Femur (tissue), 1 donor: ENCODE measurements at regions not wholly inside any gene's neighbourhood (a gene's known extent, or its start where the extent isn't known, plus 50 kb on each side); places are given as distances from the start of the nearest gene placed in this dataset.
"Not testable (repeated sequence)": the region's sequence is repeated elsewhere in the genome, so short reads cannot be mapped to it uniquely, and the experiment has no call there.

Experiments used
- DNase-seq: peaks from one replicate; pipeline ENCODE4 v3.0.0-alpha.2; 2017

DNA sequence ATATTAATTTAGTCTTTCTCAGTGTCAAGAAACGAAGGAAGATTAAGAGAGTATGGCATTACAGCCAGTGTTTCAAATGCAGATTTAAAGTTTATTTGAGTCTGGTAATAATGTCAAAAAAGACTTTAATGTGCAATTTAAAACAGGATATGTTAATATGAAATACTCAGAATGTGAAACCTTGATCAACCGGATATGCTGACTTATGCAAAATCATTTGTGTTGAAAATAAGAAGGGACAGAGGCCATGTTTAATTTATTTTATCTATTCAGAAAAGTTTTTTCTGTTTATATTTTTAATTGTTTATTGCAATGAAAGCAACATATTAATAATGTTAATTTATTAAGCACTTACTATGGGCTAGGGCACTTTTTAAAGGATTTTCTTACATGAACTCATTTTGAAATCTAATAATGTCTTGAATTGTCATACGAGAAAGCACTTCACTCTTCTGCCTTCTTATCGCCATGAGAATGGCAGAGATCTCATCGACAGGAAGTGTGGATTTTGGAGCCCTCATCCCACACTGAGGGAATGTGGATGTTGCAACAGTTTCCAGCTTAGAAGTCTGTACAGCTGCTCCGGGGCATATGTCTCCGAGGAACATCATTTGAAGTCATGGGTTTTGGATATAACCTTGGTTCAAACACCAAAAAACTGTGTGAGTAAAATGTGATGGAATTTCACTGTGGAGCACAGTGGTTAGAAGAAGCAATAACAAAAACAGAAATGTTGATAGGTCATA lies 1410.4 kb downstream of the EPHA7 start:
- DNase-seq = no peak

DNA sequence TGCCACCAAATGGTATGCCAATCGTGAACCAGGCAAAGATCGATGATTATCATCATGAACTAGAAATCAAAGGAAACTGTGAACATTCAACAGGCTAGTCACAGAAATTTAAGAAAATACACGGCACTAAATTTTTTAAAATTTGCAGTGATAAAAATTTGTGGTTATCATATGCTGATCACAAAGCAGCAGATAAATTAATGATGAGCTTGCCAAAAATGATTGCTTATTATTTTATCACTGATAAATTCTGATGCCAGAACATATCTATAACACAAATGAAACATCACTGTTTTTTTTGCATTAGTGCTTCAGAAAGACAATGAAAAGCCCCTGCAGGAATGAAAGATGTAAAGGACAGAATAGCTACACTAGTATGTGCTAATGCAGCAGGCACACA lies 1413.2 kb upstream of the MAP3K7 start:
- no peak for DNase-seq

DNA sequence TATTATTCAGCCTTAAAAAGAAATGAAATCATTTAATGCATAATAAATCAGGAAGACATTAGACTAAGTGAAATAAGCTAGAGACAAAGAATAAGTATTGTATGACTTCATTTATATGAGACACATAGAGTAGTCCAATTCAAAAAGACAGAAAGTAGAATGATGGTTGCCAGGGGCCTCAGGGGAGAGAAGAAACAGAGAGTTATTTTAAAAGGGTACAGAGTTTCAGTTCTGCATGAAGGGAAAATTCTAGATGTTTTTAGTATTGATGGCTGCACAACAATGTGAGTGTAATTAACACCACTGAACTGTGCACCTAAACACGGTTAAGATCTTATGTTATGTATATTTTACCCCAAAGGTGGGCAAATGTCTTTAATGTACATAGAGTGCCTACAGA lies 1407.9 kb upstream of the MAP3K7 start:
- no peak for DNase-seq

DNA sequence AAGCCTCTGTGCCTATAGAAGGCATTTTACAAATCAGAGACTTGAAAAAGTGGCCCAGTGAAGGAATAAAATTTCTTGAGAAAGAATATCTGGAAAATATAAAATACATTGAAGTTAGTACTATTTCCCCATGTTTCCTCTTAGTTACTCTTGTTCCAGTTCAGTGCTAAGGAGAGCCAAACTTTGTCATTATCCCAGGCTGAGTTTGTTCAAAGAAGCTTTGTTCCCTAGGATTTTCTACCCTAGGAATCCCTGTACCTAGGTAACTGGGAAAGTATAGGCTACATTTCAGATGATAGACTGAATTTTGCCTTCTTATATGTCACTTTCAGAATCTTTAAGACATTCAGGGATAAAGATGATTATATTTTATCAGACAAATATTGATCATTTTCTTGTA lies 1395.7 kb upstream of the MAP3K7 start:
- DNase-seq = no peak

DNA sequence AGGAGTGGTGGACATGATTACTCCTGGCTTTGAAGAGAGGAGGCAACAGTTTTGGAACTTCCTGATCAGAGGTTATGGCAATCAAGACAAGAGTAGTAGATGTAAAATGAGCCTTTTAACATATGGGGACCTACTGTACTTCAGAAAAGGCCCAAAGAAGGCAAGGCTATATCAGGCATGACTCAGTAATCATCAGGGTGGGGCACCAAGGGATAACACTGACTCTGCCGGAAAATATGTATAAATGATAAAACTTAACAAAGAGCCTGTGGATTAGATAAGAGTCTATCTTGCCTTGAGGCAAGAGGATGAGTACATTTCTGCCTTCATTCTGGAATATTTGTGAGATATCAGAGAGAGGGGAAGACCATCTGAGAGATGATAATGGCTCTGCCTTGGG lies 1389.9 kb upstream of the MAP3K7 start:
- no peak for DNase-seq

DNA sequence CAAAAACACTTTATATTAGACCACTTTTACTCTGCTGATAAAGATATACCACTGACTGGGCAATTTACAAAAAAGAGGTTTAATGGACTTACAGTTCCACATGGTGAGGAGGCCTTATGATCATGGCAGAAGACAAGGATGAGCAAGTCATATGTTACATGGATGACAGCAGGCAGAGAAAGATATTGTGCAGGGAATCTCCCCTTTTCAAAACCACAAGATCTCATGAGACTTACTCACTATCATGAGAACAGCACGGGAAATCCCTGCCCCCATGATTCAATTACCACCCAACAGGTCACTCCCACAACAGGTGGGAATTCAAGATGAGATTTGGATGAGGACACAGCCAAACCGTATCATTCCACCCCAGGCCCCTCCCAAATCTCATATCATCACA lies 1383.8 kb upstream of the MAP3K7 start:
- DNase-seq = no peak

DNA sequence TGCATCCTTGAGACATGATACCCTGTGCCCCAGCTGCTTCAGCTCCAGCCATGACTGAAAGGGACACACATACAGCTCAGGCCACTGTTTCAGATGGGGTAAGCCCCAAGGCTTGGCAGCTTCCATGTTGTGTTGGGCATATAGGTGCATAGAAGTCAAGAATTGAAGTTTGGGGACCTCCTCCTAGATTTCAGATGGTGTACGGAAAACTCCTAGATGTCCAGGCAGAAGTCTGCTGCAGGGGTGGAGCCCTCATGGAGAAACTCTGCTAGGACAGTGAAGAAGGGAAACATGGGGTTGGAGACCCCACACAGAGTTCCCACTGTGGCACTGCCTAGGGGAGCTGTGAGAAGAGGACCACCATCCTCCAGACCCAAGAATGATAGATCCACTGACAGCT lies 1379.0 kb upstream of the MAP3K7 start:
- no peak for DNase-seq

DNA sequence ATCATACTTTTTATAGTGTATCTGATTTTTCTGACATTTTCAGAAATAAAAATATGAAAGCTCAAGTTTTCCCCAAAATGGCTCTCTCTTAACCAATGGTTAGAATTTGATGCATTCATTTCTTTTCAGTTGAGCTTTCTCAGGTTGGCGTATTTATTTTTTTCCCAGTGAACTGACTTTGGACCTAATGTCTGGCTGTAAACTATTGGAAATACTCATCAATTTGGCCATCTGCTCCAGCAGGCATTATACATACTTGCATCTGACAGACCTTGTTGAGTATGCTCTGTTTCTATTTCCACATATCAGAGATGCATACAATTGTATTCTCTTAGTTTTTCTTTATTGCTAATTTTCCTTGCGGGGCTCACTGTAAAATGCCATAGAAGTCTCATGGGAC lies 1374.8 kb upstream of the MAP3K7 start:
- no peak for DNase-seq

DNA sequence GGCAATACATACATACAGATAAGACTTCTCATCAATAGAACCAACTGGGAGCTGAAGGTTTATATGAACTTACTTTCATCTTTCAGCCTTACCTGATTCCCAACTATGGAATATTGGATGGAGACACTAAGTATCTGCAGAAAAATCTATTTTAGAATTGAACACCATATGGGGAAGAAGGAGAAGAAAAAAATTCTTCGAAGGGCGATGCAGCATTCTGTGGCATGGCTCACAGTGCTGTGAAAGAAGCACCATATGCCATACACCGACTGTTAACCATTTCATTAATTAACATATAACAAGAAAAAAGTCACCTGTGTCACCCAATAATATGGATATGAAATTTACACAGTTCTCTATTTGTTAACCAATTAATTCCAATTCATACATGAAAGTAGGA lies 1374.4 kb upstream of the MAP3K7 start:
- DNase-seq = no peak

DNA sequence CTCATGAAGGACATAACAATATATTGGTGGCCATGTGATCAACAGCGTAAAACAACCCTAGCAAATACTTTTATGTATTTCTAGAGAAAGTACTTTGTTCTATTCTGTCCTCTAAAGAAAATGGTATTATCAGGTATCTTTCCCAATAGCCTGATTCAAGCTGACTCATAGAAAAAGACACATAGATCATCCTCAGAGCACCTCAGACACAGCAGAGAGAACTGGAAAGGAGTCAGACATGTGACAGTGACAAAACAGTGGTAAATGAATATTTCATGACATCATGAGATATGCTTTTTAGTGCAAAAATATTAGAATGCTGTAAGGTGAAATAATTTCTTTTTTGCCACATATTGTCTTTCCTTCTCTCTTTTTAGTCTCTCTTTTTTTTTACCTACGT lies 1355.0 kb upstream of the MAP3K7 start:
- no peak for DNase-seq

DNA sequence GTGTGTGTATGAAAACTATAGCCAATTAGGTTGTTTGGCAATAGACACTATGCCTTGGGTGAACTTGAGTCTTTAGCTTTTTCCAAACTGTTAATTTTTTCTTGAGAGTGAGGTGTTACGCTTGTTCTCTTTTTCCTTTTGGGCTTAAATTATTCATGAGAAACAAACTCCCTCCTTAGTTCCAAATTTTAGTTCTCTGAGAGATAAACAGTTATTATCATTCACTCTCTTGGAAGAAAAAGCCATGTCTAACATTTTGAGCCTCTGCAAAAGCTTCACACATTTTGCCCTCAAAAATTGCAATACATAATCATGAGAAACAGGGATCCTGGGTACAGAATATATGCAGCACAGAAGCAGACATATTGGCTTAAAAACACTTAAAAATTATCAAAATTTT lies 1353.9 kb upstream of the MAP3K7 start:
- DNase-seq = no peak

DNA sequence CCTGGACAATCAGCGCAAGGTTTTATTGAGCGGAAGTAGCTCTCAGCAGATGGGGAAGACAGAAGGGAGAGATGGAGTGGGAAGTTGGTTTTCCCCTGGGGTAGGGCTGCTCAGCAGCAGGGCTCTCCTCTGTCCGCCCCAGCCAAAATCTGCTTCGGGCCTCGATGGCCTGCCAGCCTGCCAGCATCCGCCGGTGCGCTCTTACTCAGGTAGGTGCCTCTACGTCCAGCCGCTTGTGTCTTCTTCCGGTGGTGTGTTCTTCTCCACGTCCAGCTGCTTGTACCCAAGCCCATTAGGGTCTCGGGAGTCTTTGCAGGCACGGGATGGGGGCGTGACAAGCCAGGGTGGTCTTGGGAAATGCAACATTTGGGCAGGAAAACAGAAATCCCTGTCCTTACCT lies 1340.0 kb upstream of the MAP3K7 start:
- no peak for DNase-seq

DNA sequence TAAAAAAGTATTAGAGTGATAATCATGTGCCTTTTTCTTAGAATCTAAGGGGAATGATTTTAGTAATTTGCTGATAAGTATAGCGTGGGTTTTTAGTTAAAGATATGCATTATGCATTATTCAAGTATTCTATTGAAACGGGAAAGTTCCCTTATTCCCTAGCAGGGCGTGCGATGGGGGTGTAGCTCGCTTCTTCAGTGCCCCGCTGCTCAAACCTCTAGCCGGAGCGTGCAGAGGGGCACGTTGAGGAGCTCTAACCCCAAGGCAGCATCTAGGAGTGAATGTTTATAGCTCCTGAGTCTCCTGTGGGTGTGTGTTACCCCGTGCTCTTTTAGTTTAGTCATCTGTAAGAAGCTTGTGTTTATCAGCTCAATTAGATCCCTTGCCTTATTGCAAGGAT lies 1339.5 kb upstream of the MAP3K7 start:
- no peak for DNase-seq

DNA sequence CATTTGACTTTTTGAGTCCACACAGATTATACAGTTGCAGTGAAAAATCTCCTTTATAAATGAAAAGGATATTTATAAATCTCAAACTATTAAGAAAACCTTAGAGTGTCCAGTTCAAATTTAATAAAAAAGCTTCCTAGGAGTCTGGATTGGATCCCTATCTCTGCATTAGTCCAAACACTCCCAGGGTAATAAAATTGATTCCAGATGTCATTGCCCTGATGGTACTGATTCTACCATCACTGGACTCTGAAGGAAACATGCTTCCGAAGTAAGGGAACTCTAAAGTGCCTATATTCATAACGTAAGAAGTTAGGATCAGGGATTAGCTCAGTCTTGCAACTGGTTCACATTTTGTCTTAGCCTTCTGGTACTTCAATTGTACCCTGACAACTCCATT lies 1325.1 kb upstream of the MAP3K7 start:
- no peak for DNase-seq

DNA sequence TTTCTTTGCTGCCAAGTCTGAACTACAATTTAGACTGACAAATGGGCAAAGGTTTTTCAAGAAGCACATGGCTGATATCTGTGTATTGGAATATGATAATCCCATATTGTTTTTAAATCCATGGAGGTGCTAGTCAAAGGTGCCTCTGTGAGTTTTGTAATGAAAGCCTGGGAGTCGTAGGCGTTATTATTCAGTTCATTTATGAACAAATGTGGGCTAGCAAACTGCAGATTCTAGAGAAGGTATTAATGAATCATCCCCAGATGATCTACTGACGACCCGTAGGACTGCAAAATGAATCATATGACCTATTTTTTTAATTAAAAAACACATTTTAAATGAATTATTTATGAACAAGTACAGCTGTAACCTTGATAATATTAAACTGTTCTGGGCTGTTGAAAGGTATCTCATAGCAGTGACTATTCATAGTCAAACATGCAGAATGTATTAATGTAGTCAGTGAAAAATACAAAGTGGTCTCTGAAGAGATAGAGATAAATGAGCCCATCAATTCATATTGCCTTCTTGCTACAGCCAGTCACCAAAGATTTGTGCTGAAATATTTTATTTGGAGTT lies 1317.8 kb upstream of the MAP3K7 start:
- no peak for DNase-seq

DNA sequence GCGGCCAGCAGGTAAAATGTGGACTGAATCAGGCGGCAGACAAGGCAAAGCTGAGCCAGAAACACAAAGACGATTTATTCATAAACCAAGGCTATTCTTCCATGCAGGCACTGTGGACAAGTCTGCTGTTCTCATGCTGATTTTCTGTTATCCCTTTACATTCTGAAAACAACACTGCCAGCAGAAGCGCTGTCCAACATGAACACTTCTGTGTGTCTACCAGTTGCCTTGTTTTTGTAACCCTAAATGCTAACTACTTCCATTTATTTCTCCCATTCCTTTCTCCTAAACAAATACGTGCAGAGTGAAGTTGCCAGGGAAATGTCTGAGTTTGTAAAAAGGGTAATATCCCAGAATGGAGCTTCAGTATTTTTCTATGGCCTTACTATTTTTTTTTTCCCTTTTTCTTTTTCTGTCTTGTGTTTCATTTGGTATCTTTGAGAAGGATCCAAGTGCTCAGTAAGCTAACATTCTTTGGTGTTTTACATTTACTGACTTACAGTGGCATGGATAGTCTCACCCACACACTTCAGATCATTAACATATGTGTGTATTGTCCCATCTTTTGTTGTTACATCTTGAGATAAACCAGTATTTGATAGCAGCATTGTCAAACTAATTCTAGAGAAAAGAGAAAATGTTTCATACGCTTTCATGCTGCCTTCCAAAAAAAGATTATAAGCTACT lies 1308.9 kb upstream of the MAP3K7 start:
- DNase-seq = peak; percentile 45

DNA sequence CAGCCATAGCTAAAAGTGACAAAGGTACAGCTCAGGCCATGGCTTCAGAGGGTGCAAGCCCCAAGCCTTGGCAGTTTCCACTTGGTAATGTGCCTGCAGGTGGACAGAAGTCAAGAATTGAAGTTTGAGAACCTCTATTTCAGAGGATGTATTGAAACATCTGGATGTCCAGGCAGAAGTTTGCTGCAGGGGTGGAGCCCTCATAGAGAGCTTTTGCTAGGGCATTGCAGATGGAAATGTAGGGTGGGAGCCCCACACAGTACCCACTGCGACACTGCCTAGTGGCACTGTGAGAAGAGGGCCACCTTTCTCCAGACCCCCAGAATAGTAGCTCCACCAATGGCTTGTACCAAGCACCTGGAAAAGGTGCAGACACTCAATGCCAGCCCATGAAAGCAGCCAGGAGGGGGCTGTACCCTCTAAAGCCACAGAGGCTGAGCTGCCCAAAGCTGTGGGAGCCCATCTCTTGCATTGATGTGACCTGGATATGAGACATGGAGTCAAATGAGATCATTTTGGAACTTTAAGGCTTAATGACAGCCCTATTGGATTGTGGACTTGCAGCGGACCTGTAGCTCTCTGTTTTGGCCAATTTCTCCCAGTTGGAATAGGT lies 1299.4 kb upstream of the MAP3K7 start:
- DNase-seq = no peak

DNA sequence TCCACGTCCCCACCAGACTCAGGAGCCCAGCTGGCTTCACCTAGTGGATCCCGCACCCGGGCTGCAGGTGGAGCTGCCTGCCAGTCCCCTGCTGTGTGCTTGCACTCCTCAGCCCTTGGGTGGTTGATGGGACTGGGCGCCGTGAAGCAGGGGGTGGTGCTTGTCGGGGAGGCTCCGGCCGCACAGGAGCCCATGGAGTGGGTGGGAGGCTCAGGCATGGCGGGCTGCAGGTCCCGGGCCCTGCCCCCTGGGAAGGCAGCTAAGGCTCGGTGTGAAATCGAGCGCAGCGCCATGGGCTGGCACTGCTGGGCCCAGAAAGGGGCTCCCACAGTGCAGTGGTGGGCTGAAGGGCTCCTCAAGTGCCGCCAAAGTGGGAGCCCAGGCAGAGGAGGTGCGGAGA lies 1294.9 kb upstream of the MAP3K7 start:
- not testable (repeated sequence) for DNase-seq

DNA sequence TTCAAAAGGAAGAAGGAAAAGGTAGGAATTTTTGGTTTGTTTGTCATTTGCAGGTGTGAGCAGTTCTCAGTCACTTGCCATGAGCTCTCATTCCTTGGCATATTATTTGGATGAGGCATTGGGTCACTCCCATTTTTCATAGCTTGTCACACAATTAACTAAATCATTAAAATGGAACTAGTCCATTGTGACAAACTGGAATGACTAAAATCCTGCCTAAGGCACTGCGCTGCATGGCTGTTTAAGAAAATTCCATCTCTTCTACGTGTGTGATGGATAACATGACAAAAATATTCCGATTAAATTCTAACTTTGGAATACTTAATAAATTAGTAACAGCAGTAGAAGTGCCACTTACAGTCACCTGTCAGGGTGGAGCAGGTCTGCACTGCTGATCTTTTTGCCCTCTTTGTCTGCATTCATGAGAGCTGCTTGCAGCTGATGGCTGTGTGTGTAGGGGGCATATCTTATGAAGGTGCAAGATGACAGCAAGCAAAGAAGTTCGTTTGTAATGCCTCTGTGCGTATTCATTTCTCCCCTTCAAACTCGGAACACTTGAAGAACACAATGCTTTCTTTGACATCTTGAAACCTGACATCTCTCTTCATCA lies 1292.6 kb upstream of the MAP3K7 start:
- no peak for DNase-seq

DNA sequence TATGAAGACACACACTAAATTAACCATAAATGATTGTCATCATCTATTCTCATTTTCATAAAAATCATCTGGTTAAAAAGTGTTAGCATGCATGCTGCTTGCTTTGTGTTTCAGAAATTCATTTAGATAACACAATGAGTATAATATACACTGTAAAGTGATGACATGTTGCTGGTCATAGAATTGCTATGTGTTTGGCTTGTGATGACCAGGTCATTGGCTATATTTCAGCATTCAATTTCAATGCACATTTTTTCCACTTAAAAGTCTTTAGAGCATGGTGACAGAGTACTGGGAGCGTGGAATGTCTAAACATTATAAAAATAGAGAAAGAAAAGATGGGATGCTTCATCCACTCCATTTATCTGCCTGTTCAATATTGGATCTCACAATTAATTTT lies 1291.1 kb upstream of the MAP3K7 start:
- DNase-seq = no peak

DNA sequence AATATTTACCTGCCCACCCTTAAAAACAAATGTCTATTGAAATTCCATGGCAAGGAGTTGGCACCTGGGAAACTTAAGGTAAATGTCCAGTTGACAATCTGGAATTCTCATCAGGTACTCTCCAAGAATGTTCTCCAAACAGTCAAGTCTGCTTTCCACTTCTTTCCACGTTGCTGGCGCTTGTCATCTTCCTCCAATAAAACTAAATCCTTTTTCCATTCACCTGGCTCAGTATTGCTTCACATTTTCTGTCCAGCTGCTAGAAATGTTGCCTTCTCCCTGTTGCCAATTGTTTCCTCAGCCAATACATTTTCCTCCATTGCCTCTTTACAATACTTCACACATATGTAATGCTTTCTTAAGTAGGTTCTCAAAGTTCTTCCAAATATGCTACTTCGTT lies 1288.1 kb upstream of the MAP3K7 start:
- DNase-seq = peak; percentile 64

DNA sequence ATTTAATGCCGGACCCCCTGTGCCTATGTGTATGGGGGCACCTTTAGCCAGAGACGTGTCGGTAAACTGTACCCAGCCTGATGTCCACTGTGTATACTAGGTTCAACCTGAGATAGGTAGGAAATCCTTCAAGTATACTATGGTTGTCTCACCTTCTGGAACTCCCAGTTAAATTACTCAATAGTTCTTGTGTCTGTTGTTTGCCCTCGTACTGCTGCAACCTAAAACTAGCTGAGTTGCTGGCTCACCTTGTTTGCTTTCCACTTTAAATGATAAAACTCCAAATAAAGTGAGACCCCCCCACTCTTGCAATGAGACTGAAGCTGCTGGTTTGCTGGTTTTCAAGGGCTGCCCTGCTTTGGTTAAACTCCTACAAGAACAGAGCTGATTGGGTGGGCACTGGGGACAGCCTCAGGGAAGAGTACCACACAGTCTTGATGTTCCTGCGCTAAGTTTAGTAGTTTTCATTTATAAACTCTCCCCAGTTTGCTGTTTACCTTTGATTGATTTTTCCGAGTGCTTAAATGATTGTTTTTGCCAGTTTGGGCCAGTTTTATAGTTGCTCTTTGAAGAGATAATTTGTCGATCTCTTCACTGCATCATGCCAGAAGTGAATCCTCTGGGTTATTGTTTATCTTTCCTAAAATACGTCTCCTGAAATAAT lies 1281.8 kb upstream of the MAP3K7 start:
- DNase-seq = no peak

DNA sequence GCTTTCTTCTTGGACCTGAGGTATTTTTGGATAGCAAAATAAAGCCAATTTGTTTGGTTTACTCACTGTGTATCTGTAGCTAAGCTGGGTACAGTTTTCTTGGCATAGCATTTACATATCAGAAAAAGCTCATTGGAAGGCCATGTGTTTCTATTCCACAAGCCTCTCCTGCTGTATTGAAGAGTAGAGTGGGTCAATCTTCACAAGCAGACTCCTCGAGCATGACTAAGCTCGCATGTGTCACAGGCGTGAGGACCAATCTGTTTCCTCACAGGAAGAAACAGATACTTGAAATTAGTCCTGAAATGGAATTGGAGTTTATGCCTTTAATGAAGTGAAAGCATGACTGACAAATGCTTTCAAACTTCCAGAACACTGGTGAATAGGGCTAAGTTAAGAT lies 1279.0 kb upstream of the MAP3K7 start:
- DNase-seq = no peak
